ENCODE measurements at regions not wholly inside any gene's neighbourhood (a gene's known extent, or its start where the extent isn't known, plus 50 kb on each side); places are given as distances from the start of the nearest gene placed in this dataset.
"Not testable (repeated sequence)": the region's sequence is repeated elsewhere in the genome, so short reads cannot be mapped to it uniquely, and the experiment has no call there.

DNA sequence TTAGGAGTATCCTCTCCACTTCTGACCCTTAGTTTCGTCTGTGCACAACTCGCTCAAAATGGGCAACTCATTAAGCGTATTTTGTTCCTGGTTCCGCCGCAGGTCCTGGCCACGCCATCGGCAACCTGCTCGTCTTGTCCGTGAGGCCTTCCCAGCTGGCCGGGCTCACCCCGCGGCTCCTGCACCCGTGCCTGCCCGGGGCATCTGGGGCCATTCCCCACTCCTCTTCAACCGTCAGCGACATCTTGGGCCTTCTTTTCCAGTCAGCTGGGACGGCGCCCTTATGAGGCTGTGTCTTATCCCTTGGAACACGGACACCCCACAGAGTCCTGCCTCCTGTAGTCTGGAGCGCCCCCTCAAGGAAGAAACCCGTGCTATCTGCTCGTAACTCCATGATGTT lies 271.9 kb upstream of the NRSN1 start:
- DNase-seq, result not testable (repeated sequence)

DNA sequence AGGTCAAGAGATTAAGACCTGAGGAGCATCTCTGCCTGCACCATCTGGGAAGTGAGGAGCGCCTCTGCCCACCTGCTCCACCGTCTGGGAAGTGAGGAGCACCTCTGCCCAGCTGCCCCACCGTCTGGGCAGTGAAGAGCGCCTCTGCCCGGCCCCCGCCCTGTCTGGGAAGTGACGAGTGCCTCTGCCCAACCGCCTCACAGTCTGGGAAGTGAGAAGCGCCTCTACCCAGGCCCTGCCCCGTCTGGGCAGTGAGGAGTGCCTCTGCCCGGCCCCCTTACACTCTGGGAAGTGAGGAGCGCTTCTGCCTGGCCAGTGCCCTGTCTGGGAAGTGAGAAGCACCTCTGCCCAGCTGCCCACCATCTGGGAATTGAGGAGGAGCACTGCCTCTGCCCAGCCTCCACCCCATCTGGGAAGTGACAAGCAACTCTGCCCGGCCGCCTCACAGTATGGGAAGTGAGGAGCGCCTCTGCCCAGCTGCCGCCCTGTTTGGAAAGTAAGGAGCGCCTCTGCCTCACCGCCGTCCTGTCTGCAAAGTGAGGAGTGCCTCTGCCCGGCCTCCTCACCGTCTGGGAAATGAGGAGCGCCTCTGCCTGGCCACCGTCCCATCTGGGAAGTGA lies 270.4 kb upstream of the NRSN1 start:
- DNase-seq, result no peak

DNA sequence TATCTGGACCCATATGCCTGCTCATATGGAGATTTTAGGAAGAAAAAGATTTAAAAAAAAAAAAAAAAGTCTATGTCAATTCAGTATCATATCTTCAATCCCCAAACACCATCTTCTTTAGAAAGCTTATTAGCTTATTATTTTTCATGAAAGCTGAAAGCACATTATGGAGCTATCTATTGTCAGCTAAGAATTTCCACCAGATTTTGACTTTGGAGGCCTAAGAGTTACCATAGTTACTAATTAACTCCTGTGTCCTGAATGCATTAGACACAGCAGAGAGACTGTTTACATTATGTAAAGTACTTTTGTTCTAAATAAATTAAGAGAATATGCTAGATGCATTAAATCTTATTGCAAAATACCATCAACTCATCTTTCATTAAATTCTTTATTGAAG lies 255.5 kb upstream of the NRSN1 start:
- no peak for DNase-seq

DNA sequence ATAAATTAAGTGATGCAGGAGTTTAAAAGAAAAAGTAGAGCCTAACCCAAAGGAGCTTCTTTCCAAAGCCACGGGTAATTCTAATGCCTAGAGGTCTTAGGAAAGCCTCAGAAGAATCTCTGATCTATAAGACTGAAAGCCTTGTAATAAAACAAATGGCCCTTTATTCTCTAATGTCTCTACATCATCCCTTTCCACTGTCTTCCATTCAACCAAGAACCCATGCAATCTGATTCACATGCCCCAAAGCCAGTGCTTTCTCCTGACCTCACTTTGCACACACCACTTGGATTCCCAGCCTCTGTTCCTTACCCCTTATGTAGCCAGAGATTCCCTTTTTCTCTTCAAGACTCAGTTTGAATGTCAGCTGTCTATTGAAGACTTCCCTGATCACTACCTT lies 252.9 kb upstream of the NRSN1 start:
- no peak for DNase-seq

DNA sequence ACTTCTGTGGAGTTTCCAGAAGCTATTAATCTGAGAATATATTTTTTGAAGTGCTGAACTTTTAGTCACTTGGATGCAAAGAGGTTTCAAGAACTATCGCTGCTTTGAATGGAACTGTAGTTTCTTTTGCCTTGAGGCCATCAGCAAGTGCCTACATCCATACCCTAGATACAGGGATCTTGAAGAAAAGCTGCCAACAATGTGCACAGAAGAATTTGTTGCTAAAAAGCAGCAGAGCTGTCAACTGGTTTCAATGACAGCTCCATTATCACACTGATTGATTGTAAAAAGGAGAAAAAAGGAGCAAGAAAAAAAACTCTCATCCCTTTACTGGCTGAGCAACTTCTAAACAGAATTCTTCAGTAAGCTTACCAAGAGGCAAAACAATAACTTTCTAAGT lies 251.0 kb upstream of the NRSN1 start:
- DNase-seq, result no peak

DNA sequence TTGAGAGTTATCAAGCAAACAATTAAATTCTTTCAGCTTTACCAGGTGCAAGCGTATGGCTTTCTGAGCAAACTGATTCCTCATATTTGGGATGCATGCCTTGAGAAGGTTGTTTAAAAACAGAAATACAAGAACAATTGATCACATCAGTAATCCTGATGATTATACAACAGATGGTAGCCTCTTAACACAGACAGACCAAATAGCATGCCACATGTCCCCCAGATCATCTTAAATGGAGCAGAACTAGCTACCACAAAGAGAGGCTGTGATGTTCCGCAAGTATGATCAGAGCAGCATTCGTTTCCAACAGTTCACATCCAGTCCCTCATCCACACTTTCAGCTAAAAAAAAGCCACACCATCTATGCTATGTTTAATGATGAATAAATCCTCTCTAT lies 246.2 kb upstream of the NRSN1 start:
- no peak for DNase-seq

DNA sequence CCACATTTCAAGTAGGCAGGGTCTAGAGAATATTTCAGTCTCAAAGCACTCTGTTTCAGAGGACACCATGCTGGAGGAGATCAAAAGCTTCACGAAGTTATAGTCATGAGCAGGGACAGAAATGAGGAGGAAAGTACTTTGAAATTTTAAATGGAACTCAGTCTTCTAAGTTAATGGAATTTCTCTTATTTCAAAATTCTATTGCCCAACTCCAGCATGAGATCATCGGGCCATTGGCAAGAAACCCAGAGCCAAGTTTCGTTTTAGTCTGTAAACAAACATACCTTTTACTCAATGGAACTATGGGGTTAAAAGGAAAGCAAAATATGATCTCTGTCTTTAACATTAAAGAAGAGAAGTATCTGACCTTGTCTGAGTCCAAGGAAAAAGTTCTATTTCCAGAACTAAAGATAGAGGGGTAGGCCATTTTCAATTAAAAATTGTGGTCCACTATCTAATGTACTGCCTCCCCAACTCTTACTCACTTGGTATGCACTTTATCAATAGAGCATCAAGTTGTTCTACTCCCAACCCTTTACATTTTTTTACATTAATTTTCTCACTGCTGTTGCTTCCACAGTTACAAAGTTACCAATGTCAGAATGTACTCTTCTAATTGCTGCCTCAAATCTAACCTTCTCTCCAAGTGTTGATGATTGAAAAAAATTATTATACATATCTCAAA lies 235.3 kb upstream of the NRSN1 start:
- no peak for DNase-seq

DNA sequence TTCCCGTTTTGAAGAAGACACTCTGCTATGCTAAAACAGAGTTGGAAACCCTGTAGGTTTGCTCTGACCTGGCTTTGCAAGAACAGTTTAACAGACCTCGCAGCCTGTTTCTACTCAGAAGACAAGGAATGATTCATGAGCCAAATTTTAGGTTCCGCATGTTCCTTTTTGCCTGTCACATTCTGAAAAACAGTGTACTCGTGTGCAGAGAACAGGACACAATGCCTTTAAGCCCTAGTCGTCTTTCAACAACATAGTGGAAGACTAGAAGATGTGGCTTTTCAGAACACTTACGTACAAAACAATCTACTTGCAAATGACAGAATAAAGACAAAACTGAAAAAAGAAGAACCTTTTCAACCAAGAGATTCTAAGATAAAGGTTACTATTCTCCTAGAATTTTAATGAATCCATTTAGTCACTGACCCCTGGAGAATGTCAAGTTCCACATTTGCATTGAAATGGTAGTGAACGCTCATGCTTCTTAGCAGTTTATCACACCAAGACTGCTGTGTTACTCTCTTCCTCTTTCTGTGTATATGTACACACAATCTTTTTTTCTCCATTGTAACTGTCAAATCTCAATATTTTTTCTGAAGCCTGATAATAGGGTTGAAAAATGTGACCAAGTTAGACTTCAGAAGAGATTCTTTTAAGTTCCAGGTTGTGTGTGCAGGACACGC lies 220.7 kb upstream of the NRSN1 start:
- DNase-seq, result no peak

DNA sequence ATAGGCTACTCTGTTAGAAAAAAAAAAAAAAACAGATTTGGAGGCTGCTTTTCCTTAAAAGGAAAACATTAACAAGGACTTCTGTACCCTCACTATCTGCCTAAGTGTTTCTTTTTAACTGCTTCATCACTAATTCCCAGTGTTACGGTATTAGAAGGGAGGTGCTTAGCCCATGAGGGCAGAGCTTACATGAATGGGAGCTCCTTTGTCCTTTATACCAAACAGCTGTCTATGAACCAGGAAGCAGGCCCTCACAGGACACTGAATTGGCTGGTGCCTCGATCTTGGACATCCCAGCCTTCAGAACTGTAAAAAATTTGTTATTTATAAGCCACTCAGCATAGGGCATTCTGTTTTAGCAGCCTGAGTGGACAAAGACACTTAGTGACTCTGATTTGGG lies 215.6 kb upstream of the NRSN1 start:
- DNase-seq, result no peak

DNA sequence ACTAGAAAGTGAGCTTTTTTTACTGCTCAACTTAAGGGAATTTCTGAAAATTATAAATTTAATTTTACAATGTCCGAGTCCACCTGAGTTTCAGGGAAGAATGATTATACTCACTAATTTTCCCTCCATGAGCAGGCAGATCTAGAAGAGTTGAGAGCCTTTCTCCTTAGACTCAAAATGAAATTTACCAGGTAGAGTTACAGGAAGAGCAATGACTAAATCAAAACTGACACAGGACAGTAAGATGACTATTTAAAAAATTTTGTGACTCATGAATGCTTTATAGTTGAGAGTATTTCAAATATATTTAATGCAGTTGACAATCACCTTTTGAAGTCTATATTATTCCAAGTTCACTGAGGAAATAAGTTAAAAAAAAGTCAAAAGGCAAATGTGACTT lies 198.1 kb upstream of the NRSN1 start:
- DNase-seq, result no peak

DNA sequence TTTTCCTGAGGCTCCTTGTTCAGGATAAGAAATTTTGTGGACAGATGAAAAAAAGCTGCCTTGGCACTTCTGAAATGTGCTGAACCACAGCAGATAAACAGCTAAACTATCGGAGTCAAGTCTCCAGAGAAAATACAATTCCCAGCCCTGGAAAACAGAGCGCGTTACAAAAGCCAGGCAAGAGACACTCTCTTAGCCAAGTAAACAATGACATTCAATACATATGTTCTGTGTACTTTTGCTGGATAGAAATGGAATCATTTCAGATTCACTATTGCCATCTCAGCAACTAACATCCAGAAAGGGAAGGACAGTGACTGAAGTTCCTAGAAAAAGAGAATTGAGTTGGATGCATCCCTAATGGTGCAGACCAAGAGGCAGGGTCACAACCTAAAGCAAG lies 196.8 kb upstream of the NRSN1 start:
- DNase-seq, result no peak

DNA sequence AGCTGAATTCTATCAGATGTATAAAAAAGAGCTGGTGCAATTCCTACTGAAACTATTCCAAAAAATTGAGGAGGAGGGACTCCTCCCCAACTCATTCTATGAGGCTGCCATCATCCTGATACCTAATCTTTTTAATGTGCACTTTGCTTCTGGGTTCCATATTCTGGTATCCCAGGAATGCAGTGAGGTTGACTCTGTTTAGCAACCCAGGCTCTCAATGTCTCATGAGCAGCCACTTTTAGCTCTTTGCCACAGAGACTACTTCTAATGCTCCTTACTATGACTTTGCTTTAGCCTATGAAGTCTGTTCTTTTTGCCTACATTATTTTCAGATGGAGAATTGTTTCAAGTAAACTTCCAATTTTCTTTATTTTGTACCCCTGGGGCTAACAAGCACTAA lies 185.5 kb upstream of the NRSN1 start:
- no peak for DNase-seq

DNA sequence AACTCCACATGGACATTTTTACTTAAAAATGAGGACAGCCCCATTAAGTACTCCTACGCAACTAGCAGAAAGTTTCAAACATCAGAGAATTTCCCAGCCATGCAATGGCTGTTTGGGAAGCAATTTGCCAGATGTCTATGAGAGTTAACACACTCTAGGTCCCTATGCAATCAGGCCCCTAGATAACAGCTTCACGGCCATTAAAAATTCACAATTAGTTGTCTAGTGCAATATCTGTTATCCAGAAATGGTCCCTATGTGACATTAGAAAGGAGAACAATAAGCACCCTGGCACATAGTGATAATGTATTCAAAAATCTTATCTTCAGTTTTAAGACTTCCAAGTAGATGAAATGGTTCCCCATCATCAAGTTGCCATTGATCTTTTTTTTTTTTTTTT lies 174.3 kb upstream of the NRSN1 start:
- no peak for DNase-seq

DNA sequence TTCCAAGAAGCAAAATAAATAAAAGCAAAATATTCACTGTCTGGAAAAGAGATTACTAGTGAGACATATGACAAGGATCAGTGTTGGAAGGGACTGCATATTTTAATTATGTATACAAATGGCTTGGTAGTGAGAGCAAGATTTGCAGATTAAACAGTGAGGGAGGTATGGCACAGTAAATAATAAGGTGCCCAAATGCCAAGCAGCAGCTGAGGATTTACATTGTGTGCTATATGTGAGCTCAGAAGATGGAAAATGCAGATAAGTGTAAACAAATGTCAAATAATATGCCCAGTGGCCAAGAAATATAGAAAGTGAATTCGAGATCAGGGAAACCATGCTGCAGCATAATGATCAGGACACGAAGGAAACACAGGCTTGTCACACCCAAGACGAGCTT lies 173.8 kb upstream of the NRSN1 start:
- DNase-seq, result no peak

DNA sequence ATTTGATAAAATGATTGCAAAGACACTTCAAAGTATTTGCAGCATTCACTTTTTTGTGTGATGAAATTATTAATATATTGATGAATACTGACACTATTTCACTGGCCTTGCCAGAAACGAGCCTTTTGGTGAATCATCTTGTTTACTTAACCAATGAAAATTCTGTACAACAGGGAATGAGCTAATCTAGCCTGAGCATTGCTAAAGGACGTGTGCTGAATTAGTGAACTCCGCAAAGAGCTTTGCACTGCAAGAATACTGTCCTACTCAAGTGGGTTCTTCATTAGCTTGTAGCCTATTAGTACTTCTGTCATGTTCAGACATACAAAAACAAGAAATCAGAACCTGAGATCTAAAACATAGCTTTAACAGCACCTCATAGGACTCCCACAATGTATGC lies 172.0 kb upstream of the NRSN1 start:
- DNase-seq, result no peak

DNA sequence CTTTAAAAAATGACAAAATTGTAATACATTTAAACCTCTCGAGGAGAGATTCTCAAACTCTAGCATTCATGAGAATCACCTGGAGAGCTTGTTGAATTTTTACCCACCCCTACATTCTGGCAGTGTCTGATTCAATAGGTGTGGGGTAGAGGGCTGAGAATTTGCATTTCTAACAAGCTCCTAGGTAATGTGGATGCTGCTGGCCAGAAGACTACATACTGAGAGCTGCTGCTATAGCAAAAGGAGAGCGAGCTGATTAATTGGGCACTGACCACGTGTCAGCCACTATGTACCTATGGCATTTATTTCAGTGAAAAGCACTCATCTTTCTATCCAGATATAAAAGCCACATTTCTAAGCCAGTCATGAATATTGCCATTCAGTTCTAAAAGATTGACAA lies 169.0 kb upstream of the NRSN1 start:
- no peak for DNase-seq

DNA sequence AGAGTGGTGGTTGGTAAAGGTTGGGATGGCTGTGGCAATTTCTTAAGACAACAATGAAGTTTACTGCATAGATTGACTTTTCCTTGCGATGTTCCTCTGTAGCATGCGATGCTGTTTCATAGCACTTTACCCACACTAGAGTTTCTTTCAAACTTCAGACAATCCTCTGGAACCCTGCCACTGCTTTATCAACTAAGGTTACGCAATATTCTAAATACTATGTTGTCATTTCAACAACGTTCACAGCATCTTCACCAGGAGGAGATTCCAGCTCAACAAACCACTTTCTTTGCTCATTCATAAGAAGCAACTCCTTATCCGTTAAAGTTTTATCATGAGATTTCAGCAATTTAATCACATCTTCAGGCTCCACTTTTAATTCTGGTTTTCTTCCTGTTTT lies 161.2 kb upstream of the NRSN1 start:
- no peak for DNase-seq

DNA sequence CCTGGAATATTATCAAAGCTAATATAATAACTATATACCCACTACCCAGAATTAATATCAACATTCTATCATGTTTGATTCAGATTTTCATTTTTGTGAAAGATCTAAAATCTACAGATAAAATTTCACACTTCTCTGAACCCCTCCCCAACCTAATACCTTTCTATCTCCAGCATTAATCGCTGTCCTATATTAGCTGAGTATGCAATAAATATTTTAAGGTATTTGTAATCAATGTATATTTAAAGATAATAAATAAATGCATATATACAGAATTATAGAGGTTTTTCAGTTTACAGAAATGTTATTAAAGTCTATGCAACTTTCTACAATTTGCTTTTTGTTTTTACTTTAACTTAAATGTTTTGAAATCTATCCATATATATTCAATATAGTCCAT lies 156.7 kb upstream of the NRSN1 start:
- no peak for DNase-seq

DNA sequence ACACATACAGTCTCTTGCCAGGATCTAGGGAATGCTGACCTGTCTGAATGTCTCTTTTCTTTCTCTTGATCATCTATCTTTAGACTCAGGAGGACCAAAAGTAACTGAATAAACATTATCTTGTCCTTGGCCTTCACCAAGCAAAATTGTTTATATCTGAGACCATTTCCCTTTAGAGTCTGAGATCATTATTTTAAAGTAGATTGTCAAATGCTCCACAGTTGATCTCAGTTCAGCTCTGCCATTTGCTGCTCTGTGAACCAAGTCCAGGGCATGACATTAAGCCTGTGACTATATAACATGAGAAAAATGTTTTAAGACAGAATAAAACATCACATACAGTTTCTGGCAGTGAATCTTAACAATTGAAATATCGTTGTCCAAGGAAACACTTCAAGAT lies 148.3 kb upstream of the NRSN1 start:
- DNase-seq, result no peak

DNA sequence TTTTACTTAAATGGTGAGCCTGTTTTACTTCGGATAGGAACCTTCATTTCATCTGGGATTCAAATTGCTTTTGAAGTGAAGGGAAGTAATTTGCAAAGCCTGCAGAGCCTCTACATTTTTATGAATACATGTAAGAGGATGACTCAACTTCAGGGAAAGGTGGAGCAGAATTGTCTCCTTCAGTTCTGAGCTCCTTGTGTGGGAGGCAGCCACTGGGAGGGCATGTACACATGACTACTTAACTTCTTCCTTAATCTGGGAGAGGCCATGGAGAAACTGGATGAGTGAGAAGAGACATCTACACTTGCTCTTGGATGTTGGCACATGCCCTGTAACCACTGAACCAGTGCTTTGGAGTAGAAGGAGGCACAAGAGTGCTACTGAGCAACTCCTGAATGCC lies 145.1 kb upstream of the NRSN1 start:
- DNase-seq, result no peak

DNA sequence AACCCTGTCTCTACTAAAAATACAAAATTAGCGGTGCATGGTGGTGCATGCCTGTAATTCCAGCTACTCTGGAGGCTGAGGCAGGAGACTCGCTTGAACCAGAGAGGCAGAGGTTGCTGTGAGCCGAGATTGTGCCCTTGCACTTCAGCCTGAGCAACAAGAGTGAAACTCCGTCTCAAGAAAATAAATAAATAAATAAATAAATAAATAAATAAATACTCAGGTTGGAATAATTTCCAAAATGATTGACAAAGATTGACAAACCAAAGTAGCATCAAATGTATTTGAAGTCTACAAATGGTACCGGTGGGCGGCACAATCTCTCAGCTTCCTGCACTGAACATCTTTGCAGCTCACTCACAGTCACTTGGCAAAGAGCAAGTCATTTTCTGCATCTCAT lies 144.1 kb upstream of the NRSN1 start:
- DNase-seq, result no peak

DNA sequence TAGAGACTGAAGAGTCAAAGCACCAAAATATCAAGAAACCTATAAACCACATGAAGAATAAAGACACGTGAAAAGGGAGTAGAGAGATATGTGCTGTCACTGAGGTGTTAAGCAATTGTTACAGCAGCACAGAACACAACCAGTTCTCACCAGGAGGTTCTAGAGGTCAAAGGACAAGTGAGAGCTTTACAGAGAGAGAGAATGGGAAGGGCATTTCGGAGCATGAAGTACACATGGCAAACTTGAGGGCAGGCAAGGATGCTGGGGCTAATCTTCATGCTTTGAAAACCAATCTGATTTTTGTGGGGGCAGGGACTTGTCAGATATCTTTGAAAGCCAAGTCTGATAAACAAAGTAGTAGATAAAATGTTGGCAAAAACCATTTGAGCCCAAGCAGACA lies 142.3 kb upstream of the NRSN1 start:
- DNase-seq, result no peak

DNA sequence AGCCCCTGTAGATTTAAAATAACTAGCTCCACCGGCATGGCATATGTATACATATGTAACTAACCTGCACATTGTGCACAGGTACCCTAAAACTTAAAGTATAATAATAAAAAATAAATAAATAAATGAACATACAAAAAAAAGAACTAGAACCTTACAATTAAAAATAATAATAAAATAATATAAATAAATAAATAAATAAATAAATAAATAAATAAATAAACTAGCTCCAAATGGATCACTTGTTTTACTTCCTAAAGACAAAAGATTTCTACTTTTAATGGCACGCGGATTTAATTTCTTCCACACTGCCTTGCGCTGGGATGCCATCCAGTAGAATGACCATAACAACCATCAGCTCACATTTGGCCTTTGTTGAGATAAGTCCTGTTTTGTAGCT lies 141.0 kb upstream of the NRSN1 start:
- no peak for DNase-seq

DNA sequence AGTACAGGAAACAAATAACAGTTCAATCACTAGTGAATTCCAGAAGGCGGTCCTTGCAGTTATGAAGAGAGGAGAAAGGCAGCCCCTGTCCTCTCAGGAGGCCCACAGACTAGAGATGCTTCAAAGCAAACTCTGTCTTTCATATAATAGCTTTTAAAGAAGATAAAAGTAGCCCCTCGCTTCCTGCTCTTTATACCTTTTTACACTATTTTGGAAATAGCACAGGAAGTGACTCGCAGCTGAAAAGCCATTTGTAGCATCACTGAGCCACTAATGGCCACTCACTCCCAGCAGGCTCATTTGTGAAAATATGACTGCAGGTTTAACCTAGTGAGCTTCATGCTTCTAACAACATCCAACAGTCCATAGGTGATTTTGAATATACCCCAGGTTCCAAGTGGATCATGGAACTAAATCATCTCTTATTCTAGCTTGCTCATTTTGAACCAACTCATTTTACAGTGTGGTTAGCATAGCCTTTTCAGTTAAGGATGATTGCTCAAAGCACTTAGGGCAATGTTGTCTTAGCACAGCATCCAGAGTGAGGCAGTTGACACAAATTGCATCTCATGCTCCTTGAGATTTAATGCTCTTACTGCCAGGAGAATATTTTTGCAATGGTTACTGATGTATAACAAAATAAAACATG lies 136.0 kb upstream of the NRSN1 start:
- DNase-seq, result no peak
